Adrenal gland (tissue), 9 donors: ENCODE measurements at regions not wholly inside any gene's neighbourhood (a gene's known extent, or its start where the extent isn't known, plus 50 kb on each side); places are given as distances from the start of the nearest gene placed in this dataset.

Experiments
- DNase-seq, 7 donors: peaks; one replicate each; pipeline ENCODE4 v3.0.0-alpha.2; 2019 to 2020
- H3K27ac ChIP-seq, 5 donors: fragments of 200-600 bp; sonication (generic) in 4 of 5; 1 replicate in 3 of 5; 2 replicates in 2 of 5; pipeline versions ENCODE4 v1.5.1 to v1.8.0; 2016 to 2020; ENCODE audit warnings: mild to moderate bottlenecking in 1 of 5
- H3K27me3 ChIP-seq: fragments of 200-600 bp; 2 replicates; pipeline ENCODE4 v1.8.0; 2021
- H3K36me3 ChIP-seq, 2 donors: fragments of 200-600 bp; replicated peaks in 1 of 2; 1 replicate in 1 of 2; 2 replicates in 1 of 2; pipeline versions ENCODE4 v1.5.1 to v1.8.0; 2018 to 2022
- H3K4me1 ChIP-seq, 2 donors: fragments of 200-600 bp; replicated peaks in 1 of 2; 1 replicate in 1 of 2; 2 replicates in 1 of 2; pipeline versions ENCODE4 v1.5.1 to v1.8.0; 2018 to 2021
- H3K4me3 ChIP-seq, 4 donors: fragments of 200-600 bp; sonication (generic) in 3 of 4; one replicate each; pipeline ENCODE4 v1.5.1; 2016 to 2018
- H3K9me3 ChIP-seq, 3 donors: fragments of 200-600 bp; sonication (generic) in 1 of 3; replicated peaks in 1 of 3; 1 replicate in 2 of 3; 2 replicates in 1 of 3; pipeline versions ENCODE4 v1.5.1 to v1.8.0; 2016 to 2021
- POLR2A ChIP-seq, 2 donors: fragments of 450-650 bp; IDR thresholded peaks; one replicate each; pipeline ENCODE4 v1.6.1; 2017; ENCODE audit warnings: antibody characterized with exemption in 2 of 2, mild to moderate bottlenecking in 2 of 2, moderate library complexity in 1 of 2
- WGBS, 4 donors: extraction: QIAGEN DNeasy Blood & Tissue Kit in 2 of 4; methylation state at CpG; one replicate each; pipeline versions ENCODE4 v1.1.5 to v1.1.7; 2013 to 2017; 5-methylcytosine and 5-hydroxymethylcytosine counted together
- intact Hi-C, 2 donors: fragments of 100-400 bp; cut with DNase I; formaldehyde crosslinking; loops; one replicate each; pipeline versions ENCODE4 v1.14.1 to v1.15.0; 2022 to 2023
- TF ChIP-seq, protein P1 (sequence below), 6 experiments: fragments of 450-650 bp in 4 of 6; fragments of 200-600 bp in 2 of 6; sonication (generic) in 1 of 6; IDR thresholded peaks; 1 replicate in 5 of 6; 2 replicates in 1 of 6; pipeline versions ENCODE4 v1.5.1 to v1.8.0; 2016 to 2021; ENCODE audit warnings: antibody characterized with exemption in 6 of 6, mild to moderate bottlenecking in 2 of 6, moderate library complexity in 1 of 6
- donor health status: healthy with polysubstance abuse.
- donor health status: Bipolar disorder and iron deficiency.
- donor health status: DM: yes; HTN: yes; CAD: no.
- donor health status: DM: no; HTN: no; CAD: no.
- donor health status: DM: no; HTN: no; CAD: no.

DNA sequence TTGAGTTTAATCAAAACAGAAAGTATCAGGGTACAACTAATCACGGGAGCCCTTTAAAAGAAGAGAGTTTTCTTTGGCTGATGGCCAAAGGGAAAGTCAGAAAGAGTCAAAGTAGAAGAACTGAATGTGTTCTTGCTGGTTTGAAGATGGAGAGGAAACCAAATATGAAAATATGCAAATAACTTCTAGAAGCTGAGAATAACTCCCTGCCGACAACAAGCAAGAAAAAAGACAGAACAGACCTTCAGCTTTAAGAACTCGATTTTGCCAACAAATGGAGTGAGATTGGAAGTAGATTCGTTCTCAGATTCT is 903.8 kb downstream of the STIM2 start:
- Histone ChIP-seq H3K36me3 (no peaks in the 10 kb centered on the region), H3K27me3 (no peaks in the 10 kb centered on the region), H3K27ac (no peak overlapping the region), H3K4me3 (no peak overlapping the region), H3K9me3 (no peaks in the 10 kb centered on the region), H3K4me1 (no peaks in the 10 kb centered on the region)
- intact Hi-C loops, result no loop called here
- TF ChIP-seq POLR2A (IDR thresholded peaks at IDR 0.05), result no peak
- TF ChIP-seq, protein P1, sequence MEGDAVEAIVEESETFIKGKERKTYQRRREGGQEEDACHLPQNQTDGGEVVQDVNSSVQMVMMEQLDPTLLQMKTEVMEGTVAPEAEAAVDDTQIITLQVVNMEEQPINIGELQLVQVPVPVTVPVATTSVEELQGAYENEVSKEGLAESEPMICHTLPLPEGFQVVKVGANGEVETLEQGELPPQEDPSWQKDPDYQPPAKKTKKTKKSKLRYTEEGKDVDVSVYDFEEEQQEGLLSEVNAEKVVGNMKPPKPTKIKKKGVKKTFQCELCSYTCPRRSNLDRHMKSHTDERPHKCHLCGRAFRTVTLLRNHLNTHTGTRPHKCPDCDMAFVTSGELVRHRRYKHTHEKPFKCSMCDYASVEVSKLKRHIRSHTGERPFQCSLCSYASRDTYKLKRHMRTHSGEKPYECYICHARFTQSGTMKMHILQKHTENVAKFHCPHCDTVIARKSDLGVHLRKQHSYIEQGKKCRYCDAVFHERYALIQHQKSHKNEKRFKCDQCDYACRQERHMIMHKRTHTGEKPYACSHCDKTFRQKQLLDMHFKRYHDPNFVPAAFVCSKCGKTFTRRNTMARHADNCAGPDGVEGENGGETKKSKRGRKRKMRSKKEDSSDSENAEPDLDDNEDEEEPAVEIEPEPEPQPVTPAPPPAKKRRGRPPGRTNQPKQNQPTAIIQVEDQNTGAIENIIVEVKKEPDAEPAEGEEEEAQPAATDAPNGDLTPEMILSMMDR (IDR thresholded peaks at IDR 0.05), result no peak
- no peak for DNase-seq
- 23 to 28% (median 26%) methylated on average over 4 of the region's 4 CpGs for WGBS, 4 donors

DNA sequence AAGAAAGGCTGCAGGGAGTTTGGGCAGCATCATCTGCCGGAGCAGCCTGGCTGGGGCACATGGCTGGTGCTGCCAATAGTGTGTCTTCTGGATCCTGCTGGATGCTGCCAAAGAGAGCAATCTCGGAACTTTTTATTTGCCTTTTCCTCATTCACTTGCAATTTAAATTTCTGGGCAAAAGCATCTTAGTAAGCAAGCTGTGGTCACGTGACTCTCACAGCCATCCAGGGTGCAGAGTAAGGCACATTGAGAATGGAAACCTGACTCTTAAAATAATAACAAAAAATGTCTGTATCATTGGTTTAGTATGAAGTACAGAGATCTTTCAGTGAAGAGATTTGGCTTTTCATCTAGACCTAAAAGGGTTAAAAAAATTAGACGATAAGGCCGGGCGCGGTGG is 910.3 kb downstream of the STIM2 start:
- WGBS, 4 donors, result 81 to 89% (median 83%) methylated on average over 7 of the region's 7 CpGs
- no peaks in the 10 kb centered on the region for H3K9me3 ChIP-seq
- no peaks in the 10 kb centered on the region for H3K4me1 ChIP-seq
- H3K27ac ChIP-seq, result no peak overlapping the region
- no peaks in the 10 kb centered on the region for H3K27me3 ChIP-seq
- no peak for TF ChIP-seq POLR2A (IDR thresholded peaks at IDR 0.05)
- TF ChIP-seq, protein P1 (IDR thresholded peaks at IDR 0.05), result no peak
- DNase-seq, result no peak
- H3K36me3 ChIP-seq, result no peaks in the 10 kb centered on the region
- intact Hi-C loops, result no loop called here
- H3K4me3 ChIP-seq, result no peak overlapping the region

DNA sequence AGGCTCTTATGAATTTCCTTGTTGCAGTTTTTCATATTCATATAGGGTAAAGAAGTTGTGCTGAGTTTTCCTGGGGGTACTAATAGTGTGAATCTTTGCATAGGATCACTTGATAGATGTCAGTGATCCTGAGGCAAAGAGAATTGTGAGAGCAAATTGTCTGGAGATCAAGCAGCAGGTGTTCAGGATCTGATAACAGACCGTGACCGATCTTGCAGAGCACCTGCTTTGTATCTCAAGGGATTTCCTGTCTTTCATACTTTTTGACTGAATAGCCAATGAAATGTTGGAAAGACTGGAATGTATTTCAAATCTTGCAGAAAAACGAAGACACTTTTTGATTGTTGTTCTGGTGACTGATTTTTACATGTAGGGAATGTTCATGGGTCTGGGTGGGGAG is 914.5 kb downstream of the STIM2 start:
- no peaks in the 10 kb centered on the region for H3K27me3 ChIP-seq
- no peaks in the 10 kb centered on the region for H3K36me3 ChIP-seq
- H3K27ac ChIP-seq, result no peak overlapping the region
- no peak for DNase-seq
- H3K4me1 ChIP-seq, result no peaks in the 10 kb centered on the region
- WGBS, 4 donors, result 42 to 68% (median 54%) methylated on average over 3 of the region's 3 CpGs
- H3K4me3 ChIP-seq, result no peak overlapping the region
- no peaks in the 10 kb centered on the region for H3K9me3 ChIP-seq
- TF ChIP-seq, protein P1 (IDR thresholded peaks at IDR 0.05), result no peak
- no peak for TF ChIP-seq POLR2A (IDR thresholded peaks at IDR 0.05)
- intact Hi-C loops, result no loop called here

DNA sequence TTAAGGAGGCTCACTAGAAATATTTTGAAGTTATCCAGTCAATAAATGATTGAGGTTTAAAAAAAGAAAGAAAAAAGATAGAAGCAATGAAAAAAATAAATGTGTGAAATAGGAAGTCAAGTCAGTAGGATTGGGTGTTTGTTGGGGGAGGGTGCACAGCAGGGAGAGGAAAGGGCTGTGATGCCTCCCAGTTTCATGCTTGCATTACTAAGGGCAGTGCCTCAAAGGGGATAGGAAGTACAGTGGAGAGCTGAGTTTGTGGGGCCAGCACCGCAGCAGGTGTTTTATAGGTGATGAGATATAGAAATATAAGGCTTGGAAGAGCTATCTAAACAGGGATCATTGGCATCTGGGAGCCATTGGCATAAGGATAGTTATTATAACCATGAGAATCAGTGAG is 919.2 kb downstream of the STIM2 start:
- no peak overlapping the region for H3K4me3 ChIP-seq
- H3K27me3 ChIP-seq, result no peaks in the 10 kb centered on the region
- no peaks in the 10 kb centered on the region for H3K9me3 ChIP-seq
- no peak for DNase-seq
- H3K27ac ChIP-seq, result no peak overlapping the region
- 76 to 90% (median 82%) methylated on average over 1 of the region's 1 CpG for WGBS, 4 donors
- H3K4me1 ChIP-seq, result no peaks in the 10 kb centered on the region
- intact Hi-C loops, result no loop called here
- no peak for TF ChIP-seq POLR2A (IDR thresholded peaks at IDR 0.05)
- TF ChIP-seq, protein P1 (IDR thresholded peaks at IDR 0.05), result no peak
- no peaks in the 10 kb centered on the region for H3K36me3 ChIP-seq
